IMR-90 (cell line): ENCODE measurements at regions not wholly inside any gene's neighbourhood (a gene's known extent, or its start where the extent isn't known, plus 50 kb on each side); places are given as distances from the start of the nearest gene placed in this dataset.

Experiments
- ATAC-seq: fragments of 200-7000 bp; cut with Tn5 transposase; 2 replicates; pipeline ENCODE4 v1.9.1; 2020; ENCODE audit warnings: low read depth, mild to moderate bottlenecking, moderate library complexity
- BruUV-seq: library from RNA; stranded (reverse); fragments of 400-500 nt; replicated peaks from 2 replicates; lab custom pipeline; 2021; lab: Mats Ljungman, UMichigan
- CTCF ChIA-PET: fragments of 300-600 bp; formaldehyde crosslinking; extraction: SDS; loops from one replicate; lab custom pipeline; 2021; ENCODE audit warnings: antibody characterized with exemption; lab: Yijun Ruan, JAX
- POLR2A ChIA-PET: fragments of 300-600 bp; sonication (Branson Sonifier 250); formaldehyde crosslinking; loops from one replicate; lab custom pipeline; 2022; ENCODE audit warnings: antibody characterized with exemption; ENCODE audit not compliant: unreplicated experiment; lab: Charles Lee
- DNase-seq: peaks from one replicate; pipeline ENCODE4 v3.0.0; 2013
- H2AFZ ChIP-seq: replicated peaks from 2 replicates; pipeline ENCODE3; 2013; ENCODE audit warnings: low read length, mild to moderate bottlenecking; ENCODE audit not compliant: poor library complexity
- H2AK5ac ChIP-seq: 2 replicates; pipeline ENCODE4 v1.6.1; 2013; ENCODE audit warnings: low read depth, low read length, inconsistent platforms
- H2AK9ac ChIP-seq: replicated peaks from 2 replicates; pipeline ENCODE3; 2013; ENCODE audit warnings: mild to moderate bottlenecking, low read depth, low read length, moderate library complexity; ENCODE audit not compliant: poor library complexity
- H2BK120ac ChIP-seq: 2 replicates; pipeline ENCODE4 v1.6.1; 2013; ENCODE audit warnings: low read depth, low read length, inconsistent platforms
- H2BK15ac ChIP-seq: 3 replicates; pipeline ENCODE4 v1.6.1; 2013; ENCODE audit warnings: low read depth, low read length, inconsistent platforms
- H2BK20ac ChIP-seq: 2 replicates; pipeline ENCODE4 v1.6.1; 2013; ENCODE audit warnings: low read depth, mild to moderate bottlenecking, inconsistent platforms, low read length, moderate library complexity
- H2BK5ac ChIP-seq: 2 replicates; pipeline ENCODE4 v1.6.1; 2013; ENCODE audit warnings: mild to moderate bottlenecking, low read depth, low read length, inconsistent platforms; ENCODE audit not compliant: poor library complexity, severe bottlenecking
- H3K14ac ChIP-seq: replicated peaks from 2 replicates; pipeline ENCODE4 v1.6.1; 2013; ENCODE audit warnings: low read depth, low read length, inconsistent platforms
- H3K18ac ChIP-seq: 2 replicates; pipeline ENCODE4 v1.6.1; 2013; ENCODE audit warnings: low read depth, low read length, control low read depth
- H3K23ac ChIP-seq: 2 replicates; pipeline ENCODE4 v1.6.1; 2013; ENCODE audit warnings: low read depth, low read length, inconsistent platforms
- H3K27ac ChIP-seq: 2 replicates; pipeline ENCODE4 v1.5.1; 2013; ENCODE audit warnings: mild to moderate bottlenecking, control low read depth, low read length; ENCODE audit not compliant: insufficient read depth
- H3K27me3 ChIP-seq: 2 replicates; pipeline ENCODE4 v1.6.1; 2013; ENCODE audit warnings: low read length; ENCODE audit not compliant: control insufficient read depth, insufficient read depth
- H3K36me3 ChIP-seq: 2 replicates; pipeline ENCODE4 v1.6.1; 2013; ENCODE audit warnings: low read length, mixed read lengths; ENCODE audit not compliant: control insufficient read depth, insufficient read depth
- H3K4ac ChIP-seq: 2 replicates; pipeline ENCODE4 v1.6.1; 2013; ENCODE audit warnings: low read depth, low read length, inconsistent platforms
- H3K4me1 ChIP-seq: 2 replicates; pipeline ENCODE4 v1.6.1; 2013; ENCODE audit warnings: low read length, mixed read lengths; ENCODE audit not compliant: control insufficient read depth, insufficient read depth
- H3K4me2 ChIP-seq: 2 replicates; pipeline ENCODE4 v1.6.1; 2013; ENCODE audit warnings: low read depth, mild to moderate bottlenecking, control low read depth, low read length, moderate library complexity
- H3K4me3 ChIP-seq: 2 replicates; pipeline ENCODE4 v1.5.1; 2013; ENCODE audit warnings: low read depth, mild to moderate bottlenecking, control low read depth, low read length, moderate library complexity; ENCODE audit not compliant: insufficient read depth
- H3K56ac ChIP-seq: 2 replicates; pipeline ENCODE4 v1.6.1; 2013; ENCODE audit warnings: low read length, inconsistent platforms; ENCODE audit not compliant: insufficient read depth; ENCODE audit errors: extremely low read depth
- H3K79me1 ChIP-seq, 2 experiments: 2 replicates each; pipeline ENCODE4 v1.6.1; 2013; ENCODE audit warnings: low read length in 2 of 2, inconsistent platforms in 1 of 2, low read depth in 1 of 2
- H3K9ac ChIP-seq: 2 replicates; pipeline ENCODE4 v1.6.1; 2013; ENCODE audit warnings: low read depth, low read length, control low read depth
- H3K9me1 ChIP-seq: 2 replicates; pipeline ENCODE4 v1.6.1; 2013; ENCODE audit warnings: low read length, inconsistent platforms; ENCODE audit not compliant: insufficient read depth
- H3K9me3 ChIP-seq: 2 replicates; pipeline ENCODE4 v1.6.1; 2013; ENCODE audit warnings: low read length; ENCODE audit not compliant: control insufficient read depth, insufficient read depth
- H4K20me1 ChIP-seq: 2 replicates; pipeline ENCODE4 v1.6.1; 2013; ENCODE audit warnings: low read length, inconsistent platforms; ENCODE audit not compliant: insufficient read depth
- H4K5ac ChIP-seq: 2 replicates; pipeline ENCODE4 v1.6.1; 2013; ENCODE audit warnings: mild to moderate bottlenecking, low read depth, low read length, control low read depth
- H4K8ac ChIP-seq, 2 experiments: 2 replicates each; pipeline ENCODE4 v1.6.1; 2013; ENCODE audit warnings: low read depth in 2 of 2, low read length in 2 of 2, control low read depth in 1 of 2, inconsistent platforms in 1 of 2
- H4K91ac ChIP-seq: 2 replicates; pipeline ENCODE4 v1.6.1; 2013; ENCODE audit warnings: low read depth, low read length, inconsistent platforms; ENCODE audit not compliant: insufficient read depth
- CEBPB ChIP-seq: IDR thresholded peaks from 2 replicates; pipeline ENCODE4 v1.6.1; 2012; ENCODE audit warnings: low read depth, low read length, improper control_type of control experiment
- CTCF ChIP-seq: conservative IDR thresholded peaks from 2 replicates; pipeline ENCODE4 v1.5.1; 2012; ENCODE audit warnings: mild to moderate bottlenecking, low read depth, low read length, improper control_type of control experiment
- ELK1 ChIP-seq: fragments of 150-350 bp; IDR thresholded peaks from 2 replicates; pipeline ENCODE4 v1.6.1; 2016; ENCODE audit warnings: low read depth, mild to moderate bottlenecking, low read length, moderate library complexity, borderline replicate concordance
- FOS ChIP-seq: fragments of 150-350 bp; IDR thresholded peaks from 2 replicates; pipeline ENCODE4 v1.6.1; 2016; ENCODE audit warnings: low read depth, low read length
- MXI1 ChIP-seq: IDR thresholded peaks from 2 replicates; pipeline ENCODE4 v1.6.1; 2012; ENCODE audit warnings: low read depth, mild to moderate bottlenecking, low read length, moderate library complexity, borderline replicate concordance
- NFE2L2 ChIP-seq: fragments of 150-350 bp; IDR thresholded peaks from 2 replicates; pipeline ENCODE4 v1.6.1; 2016; ENCODE audit warnings: low read depth, mild to moderate bottlenecking, low read length
- POLR2A ChIP-seq: IDR thresholded peaks from 2 replicates; pipeline ENCODE4 v1.6.1; 2012; ENCODE audit warnings: mild to moderate bottlenecking, low read depth, low read length
- RAD21 ChIP-seq: IDR thresholded peaks from 2 replicates; pipeline ENCODE4 v1.6.1; 2012; ENCODE audit warnings: low read length, improper control_type of control experiment
- RCOR1 ChIP-seq: IDR thresholded peaks from 2 replicates; pipeline ENCODE4 v1.6.1; 2012; ENCODE audit warnings: mild to moderate bottlenecking, low read length, improper control_type of control experiment; ENCODE audit not compliant: insufficient replicate concordance
- RFX5 ChIP-seq: IDR thresholded peaks from 2 replicates; pipeline ENCODE4 v1.8.0; 2012; ENCODE audit warnings: low read depth, mild to moderate bottlenecking, low read length, moderate library complexity
- USF2 ChIP-seq: fragments of 150-350 bp; IDR thresholded peaks from 2 replicates; pipeline ENCODE4 v1.6.1; 2017; ENCODE audit warnings: mild to moderate bottlenecking, antibody characterized with exemption, low read length, low read depth
- WGBS, 2 experiments: methylation state at CpG; one replicate each; pipeline versions ENCODE4 v1.1.5 to v1.1.7; 2013; ENCODE audit warnings: missing lambda C conversion rate in 2 of 2; ENCODE audit not compliant: insufficient read length in 1 of 2; ENCODE audit errors: extremely low coverage in 2 of 2; 5-methylcytosine and 5-hydroxymethylcytosine counted together
- dilution Hi-C: fragments of 300-500 bp; cut with HindIII; formaldehyde crosslinking; loops from one replicate; pipeline ENCODE4 v1.14.3; 2018; ENCODE audit warnings: low sequenced_read_pairs; ENCODE audit not compliant: unreplicated experiment
- in situ Hi-C: fragments of 300-500 bp; cut with MboI; formaldehyde crosslinking; loops from 3 replicates; pipeline ENCODE4 v1.14.3; 2019; ENCODE audit warnings: low sequenced_read_pairs, inconsistent platforms, mixed read lengths
- intact Hi-C: fragments of 100-400 bp; cut with micrococcal nuclease; formaldehyde crosslinking; loops from 2 replicates; pipeline ENCODE4 v1.10.0; 2022

- no peak overlapping the region for H4K91ac ChIP-seq
- no TSS peak for BruUV-seq
- no peak overlapping the region for H4K8ac ChIP-seq
- H3K9me1 ChIP-seq = no peaks in the 10 kb centered on the region
- H3K4ac ChIP-seq = no peak overlapping the region
- peaks cover 16% of the 10 kb centered on the region for H3K27me3 ChIP-seq
- H3K36me3 ChIP-seq = no peaks in the 10 kb centered on the region
- no peak overlapping the region for H3K27ac ChIP-seq
- DNase-seq = no peak
- H3K14ac ChIP-seq = no peak overlapping the region
- H2AK5ac ChIP-seq = no peak overlapping the region
- no peak overlapping the region for H2BK5ac ChIP-seq
- dilution Hi-C loops = no loop called here
- no peak overlapping the region for H3K56ac ChIP-seq
- intact Hi-C loops = no loop called here
- 79% methylated on average over 2 of the region's 5 CpGs; no CpG with 5 or more reads in 1 of the 2 experiments for WGBS, 2 experiments
- H3K9ac ChIP-seq = no peak overlapping the region
- CTCF ChIA-PET = no interaction called here
- no peak overlapping the region for H2BK120ac ChIP-seq
- no peak overlapping the region for H3K23ac ChIP-seq
- no peak overlapping the region for H2BK15ac ChIP-seq
- no peak for ATAC-seq
- TF ChIP-seq RFX5 = no peak
- no peak for TF ChIP-seq FOS
- no peak for TF ChIP-seq MXI1
- no peak for TF ChIP-seq ELK1
- TF ChIP-seq USF2 = no peak
- no peak for TF ChIP-seq POLR2A
- TF ChIP-seq RCOR1 = no peak
- TF ChIP-seq NFE2L2 = no peak
- no peak for TF ChIP-seq CTCF
- TF ChIP-seq RAD21 = no peak
- TF ChIP-seq CEBPB = no peak
- H2BK20ac ChIP-seq = no peak overlapping the region
- POLR2A ChIA-PET = no interaction called here
- no peak overlapping the region for H2AK9ac ChIP-seq
- H3K4me3 ChIP-seq = no peak overlapping the region
- H2AFZ ChIP-seq = no peak overlapping the region
- no peaks in the 10 kb centered on the region for H4K20me1 ChIP-seq
- no peak overlapping the region for H4K5ac ChIP-seq
- in situ Hi-C loops = no loop called here
- no peak overlapping the region for H3K4me2 ChIP-seq
- H3K4me1 ChIP-seq = no peaks in the 10 kb centered on the region
- no peak overlapping the region for H3K18ac ChIP-seq
- no peaks in the 10 kb centered on the region for H3K79me1 ChIP-seq
- no peaks in the 10 kb centered on the region for H3K9me3 ChIP-seq
These were observed 138.5 kb downstream of the LRIG2 start for GRCh38 chr1:113211467-113211866.
